ENCODE measurements at regions not wholly inside any gene's neighbourhood (a gene's known extent, or its start where the extent isn't known, plus 50 kb on each side); places are given as distances from the start of the nearest gene placed in this dataset.

GRCh38 chr13:82358284-82358683 lies 1524.0 kb downstream of the SLITRK1 start:
- TF ChIP-seq CTCF (IDR thresholded peaks at IDR 0.05; ENCODE audit: low read depth, low read length) (no peak), MAX (IDR thresholded peaks at IDR 0.05; ENCODE audit: low read depth, low read length) (no peak), POLR2A (IDR thresholded peaks at IDR 0.05; ENCODE audit: extremely low read depth, insufficient read length) (no peak)
